ENCODE measurements at regions not wholly inside any gene's neighbourhood (a gene's known extent, or its start where the extent isn't known, plus 50 kb on each side); places are given as distances from the start of the nearest gene placed in this dataset.

DNA sequence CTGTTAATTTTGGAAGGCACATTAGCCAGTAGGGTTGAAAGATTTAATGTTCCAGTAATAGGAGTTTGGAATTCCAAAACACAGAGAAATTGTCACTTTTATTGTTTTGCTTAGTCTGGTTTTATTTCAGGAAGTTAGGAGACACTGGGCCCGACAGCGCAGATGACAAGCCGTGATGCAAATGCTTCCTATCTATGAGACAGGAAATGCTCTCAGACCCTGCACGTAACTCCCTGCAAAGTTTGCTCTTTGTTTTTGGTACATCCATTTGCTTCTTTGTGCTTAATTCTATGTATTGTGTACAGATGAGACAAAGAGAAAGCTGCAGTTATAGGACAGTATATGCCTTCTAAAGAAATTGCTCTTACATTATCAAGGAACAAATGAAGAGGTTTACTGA is 201.6 kb upstream of the SGK1 start:
- Histone ChIP-seq H3K4me1 (ENCODE audit: control insufficient read depth in 5 of 5, insufficient read depth in 5 of 5, low read length in 5 of 5) (peaks cover 10 to 36% (median 28%) of the 10 kb centered on the region in 5 donors), H3K27me3 (ENCODE audit: control insufficient read depth in 5 of 5, insufficient read depth in 4 of 5, low read length in 5 of 5) (no peaks in the 10 kb centered on the region), H3K9ac (ENCODE audit: low read length in 5 of 5) (no peak overlapping the region), H3K27ac (ENCODE audit: low read depth, low read length) (no peak overlapping the region), H3K9me3 (ENCODE audit: control insufficient read depth in 5 of 5, low read length in 5 of 5) (no peaks in the 10 kb centered on the region), H3K4me3 (ENCODE audit: low read depth in 1 of 5, low read length in 5 of 5) (no peak overlapping the region), H3K36me3 (ENCODE audit: control insufficient read depth in 5 of 5, insufficient read depth in 5 of 5, low read length in 5 of 5) (no peaks in the 10 kb centered on the region)

DNA sequence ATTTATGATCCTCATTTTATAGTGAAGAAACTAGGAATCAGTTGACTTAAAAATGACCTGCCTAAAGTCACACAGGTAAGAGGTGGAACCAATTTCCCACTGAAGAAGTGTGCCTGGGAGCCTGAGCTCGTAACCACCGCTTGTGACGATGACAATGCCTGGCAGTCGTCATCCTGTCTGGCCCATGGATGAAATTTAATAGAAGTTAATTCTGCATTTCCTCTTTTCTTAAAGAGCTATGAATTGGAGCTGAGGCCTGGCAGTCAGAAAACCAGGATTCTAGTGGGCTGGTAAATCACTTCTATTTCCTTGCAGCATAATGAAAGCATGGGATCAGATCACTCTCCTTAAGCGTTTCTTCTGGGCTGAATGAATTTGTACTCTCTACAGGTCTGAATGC is 200.0 kb upstream of the SGK1 start:
- peak overlapping the region; percentile 66 for H3K27ac ChIP-seq (ENCODE audit: low read depth, low read length)
- peaks cover 10 to 39% (median 28%) of the 10 kb centered on the region in 5 donors for H3K4me1 ChIP-seq (ENCODE audit: control insufficient read depth in 5 of 5, insufficient read depth in 5 of 5, low read length in 5 of 5)
- no peaks in the 10 kb centered on the region for H3K36me3 ChIP-seq (ENCODE audit: control insufficient read depth in 5 of 5, insufficient read depth in 5 of 5, low read length in 5 of 5)
- H3K27me3 ChIP-seq (ENCODE audit: control insufficient read depth in 5 of 5, insufficient read depth in 4 of 5, low read length in 5 of 5) = no peaks in the 10 kb centered on the region
- peak overlapping the region in 3 of 5 donors; percentile 29 to 49 (median 41) for H3K4me3 ChIP-seq (ENCODE audit: low read depth in 1 of 5, low read length in 5 of 5)
- H3K9ac ChIP-seq (ENCODE audit: low read length in 5 of 5) = peak overlapping the region in 2 of 5 donors; percentile 47 to 49
- H3K9me3 ChIP-seq (ENCODE audit: control insufficient read depth in 5 of 5, low read length in 5 of 5) = no peaks in the 10 kb centered on the region

DNA sequence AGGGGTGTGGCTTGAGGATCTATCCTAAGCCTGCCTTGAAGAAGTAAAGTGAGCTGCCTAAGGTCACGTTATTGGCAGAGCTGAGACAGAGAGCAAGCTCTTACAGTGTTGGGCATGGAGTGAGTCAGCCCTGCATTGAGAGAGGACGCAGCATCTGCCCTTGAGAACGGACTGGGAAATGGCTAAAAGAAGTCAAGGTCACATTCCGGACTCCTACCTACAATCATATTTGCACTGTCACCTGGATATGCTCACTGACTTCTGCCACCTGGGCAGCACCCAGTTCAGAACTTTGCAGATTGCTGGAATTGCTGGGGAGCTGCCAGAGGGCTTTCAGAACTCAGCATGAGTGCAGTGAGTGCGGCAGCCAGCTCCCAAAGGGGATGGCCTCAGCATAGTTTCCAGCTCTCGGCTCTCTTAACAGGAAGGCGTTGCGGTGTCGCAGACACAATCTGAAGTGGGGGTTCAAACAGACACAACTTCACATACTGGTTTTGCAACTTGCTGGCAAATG is 199.3 kb upstream of the SGK1 start:
- Histone ChIP-seq H3K9me3 (ENCODE audit: control insufficient read depth in 5 of 5, low read length in 5 of 5) (no peaks in the 10 kb centered on the region), H3K27me3 (ENCODE audit: control insufficient read depth in 5 of 5, insufficient read depth in 4 of 5, low read length in 5 of 5) (no peaks in the 10 kb centered on the region), H3K27ac (ENCODE audit: low read depth, low read length) (peak overlapping the region; percentile 66), H3K9ac (ENCODE audit: low read length in 5 of 5) (peak overlapping the region in 1 of 5 donors; percentile 49), H3K36me3 (ENCODE audit: control insufficient read depth in 5 of 5, insufficient read depth in 5 of 5, low read length in 5 of 5) (no peaks in the 10 kb centered on the region), H3K4me1 (ENCODE audit: control insufficient read depth in 5 of 5, insufficient read depth in 5 of 5, low read length in 5 of 5) (peaks cover 10 to 46% (median 28%) of the 10 kb centered on the region in 5 donors), H3K4me3 (ENCODE audit: low read depth in 1 of 5, low read length in 5 of 5) (peak overlapping the region in 3 of 5 donors; percentile 29 to 49 (median 41))

DNA sequence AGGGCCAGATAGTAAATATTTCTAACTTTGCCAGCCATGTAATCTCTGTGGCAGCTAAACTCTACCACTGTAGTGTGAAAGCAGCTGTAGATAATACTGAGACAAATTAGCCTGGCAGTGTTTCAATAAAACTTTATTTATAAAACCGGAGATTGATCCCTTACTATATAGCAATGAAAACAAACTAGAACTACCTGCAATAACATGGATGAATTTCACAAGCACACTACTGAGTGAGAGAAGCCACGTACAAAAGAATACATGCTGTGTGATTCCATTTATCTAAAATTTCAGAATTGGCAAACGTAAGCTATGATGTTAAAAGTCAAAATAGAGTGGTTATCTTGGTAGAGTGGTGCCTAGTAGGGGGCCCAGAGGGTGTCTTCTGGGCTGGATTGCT is 198.7 kb upstream of the SGK1 start:
- Histone ChIP-seq H3K27me3 (ENCODE audit: control insufficient read depth in 5 of 5, insufficient read depth in 4 of 5, low read length in 5 of 5) (no peaks in the 10 kb centered on the region), H3K9ac (ENCODE audit: low read length in 5 of 5) (no peak overlapping the region), H3K27ac (ENCODE audit: low read depth, low read length) (no peak overlapping the region), H3K4me3 (ENCODE audit: low read depth in 1 of 5, low read length in 5 of 5) (no peak overlapping the region), H3K9me3 (ENCODE audit: control insufficient read depth in 5 of 5, low read length in 5 of 5) (no peaks in the 10 kb centered on the region), H3K4me1 (ENCODE audit: control insufficient read depth in 5 of 5, insufficient read depth in 5 of 5, low read length in 5 of 5) (peaks cover 10 to 50% (median 28%) of the 10 kb centered on the region in 5 donors), H3K36me3 (ENCODE audit: control insufficient read depth in 5 of 5, insufficient read depth in 5 of 5, low read length in 5 of 5) (no peaks in the 10 kb centered on the region)

DNA sequence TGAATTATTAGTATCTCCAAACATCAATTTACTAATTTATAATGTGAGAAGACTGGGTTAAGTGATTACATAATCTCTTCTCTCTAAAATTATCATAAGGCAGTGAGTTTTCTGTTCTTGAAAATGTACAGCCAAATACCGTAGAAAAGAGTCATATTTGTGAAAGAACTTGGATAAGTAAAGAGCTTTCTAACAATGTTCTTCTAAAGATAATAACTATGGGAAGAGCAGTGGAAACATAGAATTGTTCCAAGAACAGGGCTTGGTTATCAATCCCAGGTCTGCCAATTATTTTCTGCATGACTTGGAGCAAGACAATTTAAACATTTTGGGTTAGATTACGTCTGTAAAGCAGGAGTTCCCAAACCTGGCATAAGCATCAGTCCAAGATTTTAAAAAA is 198.1 kb upstream of the SGK1 start:
- Histone ChIP-seq H3K27me3 (ENCODE audit: control insufficient read depth in 5 of 5, insufficient read depth in 4 of 5, low read length in 5 of 5) (no peaks in the 10 kb centered on the region), H3K4me1 (ENCODE audit: control insufficient read depth in 5 of 5, insufficient read depth in 5 of 5, low read length in 5 of 5) (peaks cover 10 to 53% (median 24%) of the 10 kb centered on the region in 5 donors), H3K9me3 (ENCODE audit: control insufficient read depth in 5 of 5, low read length in 5 of 5) (no peaks in the 10 kb centered on the region), H3K36me3 (ENCODE audit: control insufficient read depth in 5 of 5, insufficient read depth in 5 of 5, low read length in 5 of 5) (no peaks in the 10 kb centered on the region), H3K27ac (ENCODE audit: low read depth, low read length) (no peak overlapping the region), H3K4me3 (ENCODE audit: low read depth in 1 of 5, low read length in 5 of 5) (no peak overlapping the region), H3K9ac (ENCODE audit: low read length in 5 of 5) (no peak overlapping the region)

DNA sequence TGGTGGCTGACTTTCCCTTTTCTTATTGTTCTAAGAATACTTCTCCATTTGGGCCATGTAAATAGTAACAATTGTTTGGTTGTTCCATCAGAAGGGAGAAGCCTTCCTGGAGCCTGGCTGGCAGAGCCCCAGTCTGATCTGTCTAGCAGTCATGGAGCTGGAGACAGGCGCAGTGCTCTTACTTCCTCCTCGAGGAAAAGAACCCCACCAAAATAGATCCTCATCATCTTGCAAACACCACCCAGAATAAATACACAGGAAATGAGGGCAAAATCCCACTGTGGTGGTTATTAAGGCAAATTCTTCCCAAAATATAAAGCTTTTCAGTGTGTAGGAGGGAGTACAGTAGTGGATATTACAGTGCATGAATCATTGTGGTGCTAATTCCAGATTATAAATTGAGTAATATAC is 195.1 kb upstream of the SGK1 start:
- Histone ChIP-seq H3K27me3 (ENCODE audit: control insufficient read depth in 5 of 5, insufficient read depth in 4 of 5, low read length in 5 of 5) (no peaks in the 10 kb centered on the region), H3K36me3 (ENCODE audit: control insufficient read depth in 5 of 5, insufficient read depth in 5 of 5, low read length in 5 of 5) (no peaks in the 10 kb centered on the region), H3K4me1 (ENCODE audit: control insufficient read depth in 5 of 5, insufficient read depth in 5 of 5, low read length in 5 of 5) (peaks cover 10 to 46% (median 16%) of the 10 kb centered on the region in 5 donors), H3K4me3 (ENCODE audit: low read depth in 1 of 5, low read length in 5 of 5) (no peak overlapping the region), H3K9ac (ENCODE audit: low read length in 5 of 5) (no peak overlapping the region), H3K27ac (ENCODE audit: low read depth, low read length) (no peak overlapping the region), H3K9me3 (ENCODE audit: control insufficient read depth in 5 of 5, low read length in 5 of 5) (no peaks in the 10 kb centered on the region)

DNA sequence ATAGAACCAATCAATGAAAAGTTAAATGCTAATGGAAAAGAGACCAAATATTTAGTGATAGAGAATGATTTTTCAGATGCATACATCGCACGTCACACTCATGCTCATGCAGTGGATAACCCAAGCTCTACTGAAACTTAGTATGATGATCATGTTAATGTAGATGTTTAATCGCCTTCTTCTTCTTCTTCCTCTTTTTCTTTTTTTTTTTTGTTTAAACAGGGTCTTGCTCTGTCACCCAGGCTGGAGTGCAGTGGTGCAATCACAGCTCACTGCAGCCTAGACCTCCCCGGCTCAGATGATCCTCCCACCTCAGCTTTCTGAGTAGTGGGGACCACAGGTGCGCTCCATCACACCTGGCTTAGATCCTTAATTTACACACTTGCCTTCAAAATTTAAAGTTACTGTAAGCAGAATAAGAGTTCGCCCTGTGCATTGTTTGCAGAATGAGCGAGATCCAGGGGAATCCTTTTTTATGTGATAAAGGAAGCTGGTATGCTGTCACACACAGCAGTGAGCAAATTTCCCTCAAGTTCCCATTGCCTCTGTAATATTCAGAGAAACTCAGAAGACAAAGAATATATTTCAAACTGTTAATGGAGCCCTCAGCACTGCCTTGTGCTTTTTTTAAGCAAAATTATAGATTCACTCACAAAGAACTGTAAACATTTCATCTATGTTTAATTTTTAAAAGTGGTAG is 194.2 kb upstream of the SGK1 start:
- no peak overlapping the region for H3K9ac ChIP-seq (ENCODE audit: low read length in 5 of 5)
- H3K27ac ChIP-seq (ENCODE audit: low read depth, low read length) = no peak overlapping the region

DNA sequence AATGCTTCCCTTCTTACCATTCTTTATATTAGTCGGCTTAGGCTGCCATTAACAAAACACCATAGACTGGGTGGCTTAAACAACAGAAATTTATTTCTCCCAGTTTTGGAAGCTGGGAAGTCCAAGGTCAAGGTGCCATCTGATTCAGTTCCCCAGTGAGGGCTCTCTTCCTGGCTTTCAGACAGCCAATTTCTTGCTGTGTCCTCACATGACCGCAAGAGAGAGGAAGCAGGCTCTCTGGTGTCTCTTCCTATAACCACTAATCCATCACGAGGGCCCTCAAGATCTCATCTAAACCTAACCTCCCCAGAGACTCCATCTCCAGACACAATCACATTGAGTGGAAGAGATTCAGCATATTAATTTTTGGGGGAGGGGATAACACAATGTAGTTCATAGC is 193.0 kb upstream of the SGK1 start:
- Histone ChIP-seq H3K4me1 (ENCODE audit: control insufficient read depth in 5 of 5, insufficient read depth in 5 of 5, low read length in 5 of 5) (peaks cover 0 to 32% (median 3%) of the 10 kb centered on the region in 5 donors), H3K9ac (ENCODE audit: low read length in 5 of 5) (no peak overlapping the region), H3K9me3 (ENCODE audit: control insufficient read depth in 5 of 5, low read length in 5 of 5) (no peaks in the 10 kb centered on the region), H3K27ac (ENCODE audit: low read depth, low read length) (no peak overlapping the region), H3K27me3 (ENCODE audit: control insufficient read depth in 5 of 5, insufficient read depth in 4 of 5, low read length in 5 of 5) (no peaks in the 10 kb centered on the region), H3K4me3 (ENCODE audit: low read depth in 1 of 5, low read length in 5 of 5) (no peak overlapping the region), H3K36me3 (ENCODE audit: control insufficient read depth in 5 of 5, insufficient read depth in 5 of 5, low read length in 5 of 5) (no peaks in the 10 kb centered on the region)

More for the DNA sequence above, 194.2 kb upstream of the SGK1 start:
- H3K27me3 ChIP-seq (ENCODE audit: control insufficient read depth in 5 of 5, insufficient read depth in 4 of 5, low read length in 5 of 5) = no peaks in the 10 kb centered on the region
- H3K9me3 ChIP-seq (ENCODE audit: control insufficient read depth in 5 of 5, low read length in 5 of 5) = no peaks in the 10 kb centered on the region
- H3K4me3 ChIP-seq (ENCODE audit: low read depth in 1 of 5, low read length in 5 of 5) = no peak overlapping the region
- H3K36me3 ChIP-seq (ENCODE audit: control insufficient read depth in 5 of 5, insufficient read depth in 5 of 5, low read length in 5 of 5) = no peaks in the 10 kb centered on the region
- H3K4me1 ChIP-seq (ENCODE audit: control insufficient read depth in 5 of 5, insufficient read depth in 5 of 5, low read length in 5 of 5) = peaks cover 3 to 38% (median 7%) of the 10 kb centered on the region in 5 donors

DNA sequence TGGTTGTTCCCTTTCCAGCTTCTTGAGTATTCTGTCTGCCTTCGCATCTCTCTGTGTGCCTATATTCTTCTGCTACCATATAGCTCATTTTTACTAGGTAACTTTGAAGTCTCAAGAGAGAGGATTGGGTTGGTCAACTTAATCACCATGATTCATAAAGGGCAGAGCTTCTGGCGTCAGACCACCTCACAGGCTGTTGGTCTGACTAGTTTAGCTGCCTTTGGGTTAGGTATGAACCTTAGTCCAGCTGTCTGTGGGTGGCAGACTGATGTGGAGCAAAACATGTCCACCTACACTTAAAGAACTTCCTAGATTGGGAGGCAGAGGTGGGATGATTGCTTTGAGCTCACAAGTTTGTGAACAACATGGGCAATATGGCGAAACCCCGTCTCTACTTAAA is 192.2 kb upstream of the SGK1 start:
- H3K27ac ChIP-seq (ENCODE audit: low read depth, low read length) = no peak overlapping the region
- no peak overlapping the region for H3K4me3 ChIP-seq (ENCODE audit: low read depth in 1 of 5, low read length in 5 of 5)
- H3K9ac ChIP-seq (ENCODE audit: low read length in 5 of 5) = no peak overlapping the region
- peaks cover 0 to 32% (median 3%) of the 10 kb centered on the region in 5 donors for H3K4me1 ChIP-seq (ENCODE audit: control insufficient read depth in 5 of 5, insufficient read depth in 5 of 5, low read length in 5 of 5)
- H3K9me3 ChIP-seq (ENCODE audit: control insufficient read depth in 5 of 5, low read length in 5 of 5) = no peaks in the 10 kb centered on the region
- H3K36me3 ChIP-seq (ENCODE audit: control insufficient read depth in 5 of 5, insufficient read depth in 5 of 5, low read length in 5 of 5) = no peaks in the 10 kb centered on the region
- no peaks in the 10 kb centered on the region for H3K27me3 ChIP-seq (ENCODE audit: control insufficient read depth in 5 of 5, insufficient read depth in 4 of 5, low read length in 5 of 5)

DNA sequence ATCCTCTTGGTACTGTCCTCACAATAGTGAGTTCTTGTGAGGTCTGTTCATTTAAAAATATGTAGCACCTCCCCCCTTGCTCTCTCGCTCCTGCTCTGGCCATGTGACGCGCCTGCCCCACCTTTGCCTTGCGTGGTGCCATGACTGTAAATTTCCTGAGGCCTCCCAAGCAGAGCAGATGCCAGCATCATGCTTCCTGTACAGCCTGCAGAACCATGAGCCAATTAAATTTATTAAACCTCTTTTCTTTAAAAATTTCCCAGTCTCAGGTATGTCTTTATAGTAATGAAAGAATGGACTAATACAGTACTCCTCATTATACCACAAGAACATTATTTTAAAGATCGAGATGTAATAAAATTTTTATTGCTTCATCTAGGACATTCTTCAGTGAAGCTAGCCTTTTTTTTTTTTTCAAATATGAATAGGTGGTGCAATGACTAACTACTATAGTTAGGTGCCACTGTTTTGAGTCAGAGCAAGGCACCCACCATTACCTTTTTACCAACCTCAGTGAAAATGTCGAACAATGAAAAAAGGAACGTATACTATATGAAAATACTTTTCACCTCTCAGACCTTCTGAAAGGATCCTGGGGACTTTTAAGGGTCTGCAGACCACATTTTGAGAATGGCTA is 191.1 kb upstream of the SGK1 start:
- no peaks in the 10 kb centered on the region for H3K36me3 ChIP-seq (ENCODE audit: control insufficient read depth in 5 of 5, insufficient read depth in 5 of 5, low read length in 5 of 5)
- H3K9ac ChIP-seq (ENCODE audit: low read length in 5 of 5) = no peak overlapping the region
- H3K27ac ChIP-seq (ENCODE audit: low read depth, low read length) = no peak overlapping the region
- H3K4me3 ChIP-seq (ENCODE audit: low read depth in 1 of 5, low read length in 5 of 5) = no peak overlapping the region
- no peaks in the 10 kb centered on the region for H3K27me3 ChIP-seq (ENCODE audit: control insufficient read depth in 5 of 5, insufficient read depth in 4 of 5, low read length in 5 of 5)
- H3K4me1 ChIP-seq (ENCODE audit: control insufficient read depth in 5 of 5, insufficient read depth in 5 of 5, low read length in 5 of 5) = peaks cover 0 to 32% (median 3%) of the 10 kb centered on the region in 5 donors
- no peaks in the 10 kb centered on the region for H3K9me3 ChIP-seq (ENCODE audit: control insufficient read depth in 5 of 5, low read length in 5 of 5)

Measured in subcutaneous abdominal adipose tissue (tissue), 5 donors.